Loucy (cell line): ENCODE measurements at regions not wholly inside any gene's neighbourhood (a gene's known extent, or its start where the extent isn't known, plus 50 kb on each side); places are given as distances from the start of the nearest gene placed in this dataset.

ENCODE experiments used
- H2AFZ ChIP-seq: fragments of 200-600 bp; sonication (generic); 2 replicates; pipeline ENCODE4 v1.6.0; 2016; ENCODE audit warnings: antibody characterized with exemption, mild to moderate bottlenecking, low read length, moderate library complexity
- H3F3A ChIP-seq: fragments of 200-600 bp; 2 replicates; pipeline ENCODE4 v1.6.0; 2016; ENCODE audit warnings: antibody characterized with exemption, low read depth, mild to moderate bottlenecking
- H3K27me3 ChIP-seq: fragments of 200-600 bp; sonication (generic); 2 replicates; pipeline ENCODE4 v1.6.1; 2014; ENCODE audit warnings: low read length, mild to moderate bottlenecking; ENCODE audit not compliant: insufficient read depth, poor library complexity, severe bottlenecking
- H3K36me3 ChIP-seq: fragments of 200-600 bp; sonication (generic); 2 replicates; pipeline ENCODE4 v1.6.1; 2016; ENCODE audit warnings: low read length; ENCODE audit not compliant: insufficient read depth
- H3K4me1 ChIP-seq: fragments of 200-600 bp; sonication (generic); 2 replicates; pipeline ENCODE4 v1.5.1; 2014; ENCODE audit warnings: low read length, mild to moderate bottlenecking; ENCODE audit not compliant: insufficient read depth, poor library complexity, severe bottlenecking
- H3K4me2 ChIP-seq: fragments of 200-600 bp; sonication (generic); 2 replicates; pipeline ENCODE4 v1.6.0; 2014; ENCODE audit warnings: antibody characterized with exemption, low read length, low read depth, mild to moderate bottlenecking; ENCODE audit not compliant: poor library complexity, severe bottlenecking
- H3K4me3 ChIP-seq: fragments of 200-600 bp; sonication (generic); 2 replicates; pipeline ENCODE4 v1.5.1; 2014; ENCODE audit warnings: low read length, mild to moderate bottlenecking, mixed read lengths; ENCODE audit not compliant: poor library complexity, severe bottlenecking
- H3K79me2 ChIP-seq: fragments of 200-600 bp; sonication (generic); 2 replicates; pipeline ENCODE4 v1.6.1; 2014; ENCODE audit warnings: low read length; ENCODE audit not compliant: insufficient read depth
- H3K9ac ChIP-seq: fragments of 200-600 bp; sonication (generic); 2 replicates; pipeline ENCODE4 v1.6.0; 2014; ENCODE audit warnings: mild to moderate bottlenecking, low read depth, low read length, moderate library complexity; ENCODE audit not compliant: poor library complexity, severe bottlenecking
- H3K9me2 ChIP-seq: fragments of 200-600 bp; sonication (generic); replicated peaks from 2 replicates; pipeline ENCODE4 v1.6.1; 2016; ENCODE audit warnings: low read depth, low read length, mixed read lengths
- H3K9me3 ChIP-seq: fragments of 200-600 bp; sonication (generic); 2 replicates; pipeline ENCODE4 v1.6.1; 2014; ENCODE audit warnings: mild to moderate bottlenecking, antibody characterized with exemption, low read length, low read depth; ENCODE audit not compliant: insufficient read depth
- H4K20me1 ChIP-seq: fragments of 200-600 bp; sonication (generic); 2 replicates; pipeline ENCODE4 v1.6.0; 2014; ENCODE audit warnings: antibody characterized with exemption, low read length, mild to moderate bottlenecking; ENCODE audit not compliant: insufficient read depth, poor library complexity, severe bottlenecking
- EZH2phosphoT487 ChIP-seq: fragments of 200-600 bp; IDR thresholded peaks from 2 replicates; pipeline ENCODE4 v1.6.1; 2018; ENCODE audit warnings: antibody characterized with exemption, mild to moderate bottlenecking, moderate library complexity, borderline replicate concordance
- TF ChIP-seq, protein P1 (sequence below): fragments of 200-600 bp; sonication (generic); conservative IDR thresholded peaks from 2 replicates; pipeline ENCODE4 v1.5.1; 2014; ENCODE audit warnings: mild to moderate bottlenecking, antibody characterized with exemption, low read length

DNA sequence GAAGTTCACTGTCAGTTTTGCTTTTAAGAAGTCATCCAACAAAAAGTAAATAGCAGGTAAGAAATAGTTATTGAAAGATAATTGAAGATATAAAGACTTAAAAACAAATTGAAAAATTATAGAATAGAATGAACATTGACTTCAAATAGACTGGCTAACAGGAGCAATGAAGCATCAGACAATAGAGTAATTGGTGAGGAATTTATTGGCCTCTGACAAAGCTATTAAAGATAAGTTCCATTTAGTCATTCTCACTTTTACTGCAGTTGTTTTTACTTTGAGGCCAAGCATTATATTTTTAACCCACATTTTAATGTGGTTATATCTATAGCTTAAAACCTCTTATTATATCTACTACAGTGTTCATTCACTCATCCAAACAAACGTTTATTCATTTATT lies 228.8 kb upstream of the ADGRL2 start:
- Histone ChIP-seq H3K9me3 (no peaks in the 10 kb centered on the region), H3K9ac (no peak overlapping the region), H3K9me2 (no peaks in the 10 kb centered on the region), H3K27me3 (no peaks in the 10 kb centered on the region), H4K20me1 (no peaks in the 10 kb centered on the region), H3K36me3 (no peaks in the 10 kb centered on the region), H3K79me2 (no peaks in the 10 kb centered on the region), H3K4me1 (no peaks in the 10 kb centered on the region), H3K4me2 (no peak overlapping the region), H2AFZ (no peak overlapping the region), H3K4me3 (no peak overlapping the region), H3F3A (no peaks in the 10 kb centered on the region)
- TF ChIP-seq, protein P1, sequence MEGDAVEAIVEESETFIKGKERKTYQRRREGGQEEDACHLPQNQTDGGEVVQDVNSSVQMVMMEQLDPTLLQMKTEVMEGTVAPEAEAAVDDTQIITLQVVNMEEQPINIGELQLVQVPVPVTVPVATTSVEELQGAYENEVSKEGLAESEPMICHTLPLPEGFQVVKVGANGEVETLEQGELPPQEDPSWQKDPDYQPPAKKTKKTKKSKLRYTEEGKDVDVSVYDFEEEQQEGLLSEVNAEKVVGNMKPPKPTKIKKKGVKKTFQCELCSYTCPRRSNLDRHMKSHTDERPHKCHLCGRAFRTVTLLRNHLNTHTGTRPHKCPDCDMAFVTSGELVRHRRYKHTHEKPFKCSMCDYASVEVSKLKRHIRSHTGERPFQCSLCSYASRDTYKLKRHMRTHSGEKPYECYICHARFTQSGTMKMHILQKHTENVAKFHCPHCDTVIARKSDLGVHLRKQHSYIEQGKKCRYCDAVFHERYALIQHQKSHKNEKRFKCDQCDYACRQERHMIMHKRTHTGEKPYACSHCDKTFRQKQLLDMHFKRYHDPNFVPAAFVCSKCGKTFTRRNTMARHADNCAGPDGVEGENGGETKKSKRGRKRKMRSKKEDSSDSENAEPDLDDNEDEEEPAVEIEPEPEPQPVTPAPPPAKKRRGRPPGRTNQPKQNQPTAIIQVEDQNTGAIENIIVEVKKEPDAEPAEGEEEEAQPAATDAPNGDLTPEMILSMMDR, result no peak
- no peak for TF ChIP-seq EZH2phosphoT487

DNA sequence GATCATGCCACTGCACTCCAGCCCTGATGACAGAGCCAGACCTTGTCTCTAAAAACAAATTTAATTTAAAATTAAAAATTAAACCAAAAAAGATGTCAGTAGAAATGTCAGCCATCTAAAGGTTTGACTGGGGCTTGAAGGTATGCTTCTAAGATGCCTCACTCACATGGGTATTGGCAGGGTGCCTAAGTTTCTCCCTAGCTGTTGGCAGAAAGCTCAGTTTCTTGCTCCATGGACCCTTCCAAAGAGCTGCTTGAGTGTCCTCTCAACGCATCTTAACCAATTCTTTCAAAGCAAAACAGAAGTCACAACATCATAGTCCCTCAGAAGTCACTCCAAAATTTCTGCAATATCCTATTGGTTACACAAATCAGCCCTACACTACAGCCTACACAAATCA lies 231.0 kb upstream of the ADGRL2 start:
- Histone ChIP-seq H3K36me3 (no peaks in the 10 kb centered on the region), H3K4me1 (no peaks in the 10 kb centered on the region), H3K9ac (no peak overlapping the region), H3K9me3 (no peaks in the 10 kb centered on the region), H2AFZ (no peak overlapping the region), H3K79me2 (no peaks in the 10 kb centered on the region), H3K4me3 (no peak overlapping the region), H3K27me3 (no peaks in the 10 kb centered on the region), H4K20me1 (no peaks in the 10 kb centered on the region), H3K9me2 (no peaks in the 10 kb centered on the region), H3K4me2 (no peak overlapping the region), H3F3A (no peaks in the 10 kb centered on the region)
- TF ChIP-seq, protein P1, result no peak
- TF ChIP-seq EZH2phosphoT487, result no peak

DNA sequence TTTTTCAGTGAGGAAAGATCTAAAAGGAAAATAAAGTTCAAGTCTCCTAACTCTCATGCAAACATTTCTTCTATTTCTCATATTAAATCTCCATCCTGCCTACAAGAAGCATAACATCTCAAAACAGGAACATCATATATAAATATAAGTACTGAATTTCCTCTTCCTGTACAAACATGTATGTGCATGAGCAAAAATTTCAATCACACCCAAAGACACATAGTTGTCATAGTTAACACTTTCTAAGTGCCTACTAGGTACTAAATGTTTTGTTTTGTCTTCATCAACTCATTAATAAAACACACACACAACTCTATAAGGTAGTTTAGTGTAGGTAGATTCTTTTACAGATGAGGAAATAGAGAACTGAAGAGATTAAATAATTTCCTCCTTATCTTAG lies 237.1 kb upstream of the ADGRL2 start:
- Histone ChIP-seq H3K9me3 (no peaks in the 10 kb centered on the region), H3K4me1 (no peaks in the 10 kb centered on the region), H3K36me3 (no peaks in the 10 kb centered on the region), H2AFZ (no peak overlapping the region), H3K79me2 (no peaks in the 10 kb centered on the region), H3K9me2 (no peaks in the 10 kb centered on the region), H3K9ac (no peak overlapping the region), H3F3A (no peaks in the 10 kb centered on the region), H4K20me1 (no peaks in the 10 kb centered on the region), H3K27me3 (no peaks in the 10 kb centered on the region), H3K4me3 (no peak overlapping the region), H3K4me2 (no peak overlapping the region)
- TF ChIP-seq, protein P1, result no peak
- no peak for TF ChIP-seq EZH2phosphoT487
